SHP77 treated with DMSO at 0.1 percent for 48 hours (cell line): ENCODE measurements at regions not wholly inside any gene's neighbourhood (a gene's known extent, or its start where the extent isn't known, plus 50 kb on each side); places are given as distances from the start of the nearest gene placed in this dataset.
"Not testable (repeated sequence)": the region's sequence is repeated elsewhere in the genome, so short reads cannot be mapped to it uniquely, and the experiment has no call there.

Experiments
- DNase-seq: peaks from one replicate; lab custom pipeline; 2025; lab: John Stamatoyannopoulos, UW

DNA sequence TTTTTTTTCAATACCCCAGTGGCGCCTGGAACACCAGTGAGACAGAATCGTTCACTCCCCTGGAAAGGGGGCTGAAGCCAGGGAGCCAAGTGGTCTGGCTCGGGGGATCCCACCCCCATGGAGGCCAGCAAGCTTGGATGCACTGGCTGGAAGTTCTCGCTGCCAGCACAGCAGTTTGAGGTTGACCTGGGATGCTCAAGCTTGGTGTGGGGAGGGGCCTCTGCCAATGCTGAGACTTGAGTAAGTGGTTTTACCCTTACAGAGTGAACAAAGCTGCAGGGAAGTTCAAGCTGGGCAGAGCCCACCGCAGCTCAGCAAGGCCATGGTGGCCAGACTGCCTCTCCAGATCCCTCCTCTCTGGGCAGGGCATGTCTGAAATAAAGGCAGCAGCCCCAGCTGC lies 276.2 kb upstream of the CNTN6 start:
- DNase-seq, result no peak

DNA sequence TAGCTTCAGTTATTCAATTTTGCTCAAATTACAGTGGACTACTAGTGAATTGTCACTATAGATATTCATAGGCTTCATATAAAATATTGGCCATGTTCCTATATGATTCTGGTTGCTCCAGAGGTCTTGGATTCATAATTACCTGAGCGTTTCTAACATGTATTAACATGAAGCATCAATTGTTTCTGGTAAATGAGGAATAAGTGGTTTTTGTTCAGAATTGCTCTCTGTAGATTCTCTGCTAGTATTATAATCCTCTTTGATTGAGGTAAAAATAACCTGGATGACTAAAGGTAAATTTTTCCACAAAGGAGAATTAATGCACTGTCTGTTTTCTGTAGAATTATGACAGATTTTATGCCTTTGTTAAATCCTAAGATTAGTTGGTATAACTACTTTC lies 258.1 kb upstream of the CNTN6 start:
- no peak for DNase-seq

DNA sequence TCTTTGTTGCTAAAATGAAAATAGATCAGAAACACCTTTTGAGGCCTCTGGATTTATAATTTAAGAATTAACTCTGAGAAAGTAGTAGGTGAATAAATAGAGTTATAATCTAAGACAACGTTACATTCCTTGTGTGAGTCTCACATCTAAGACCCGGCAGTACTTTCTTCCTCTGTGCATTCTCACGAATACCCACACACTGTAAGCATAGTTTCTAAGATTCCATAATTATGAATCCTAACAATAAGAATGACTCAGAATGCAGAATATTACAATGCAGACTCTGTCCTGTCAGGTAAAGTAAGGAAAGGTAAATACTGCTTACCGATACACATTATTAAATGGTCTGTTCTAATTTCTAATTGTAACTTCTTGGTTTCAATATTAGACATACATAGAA lies 257.7 kb upstream of the CNTN6 start:
- DNase-seq, result no peak

DNA sequence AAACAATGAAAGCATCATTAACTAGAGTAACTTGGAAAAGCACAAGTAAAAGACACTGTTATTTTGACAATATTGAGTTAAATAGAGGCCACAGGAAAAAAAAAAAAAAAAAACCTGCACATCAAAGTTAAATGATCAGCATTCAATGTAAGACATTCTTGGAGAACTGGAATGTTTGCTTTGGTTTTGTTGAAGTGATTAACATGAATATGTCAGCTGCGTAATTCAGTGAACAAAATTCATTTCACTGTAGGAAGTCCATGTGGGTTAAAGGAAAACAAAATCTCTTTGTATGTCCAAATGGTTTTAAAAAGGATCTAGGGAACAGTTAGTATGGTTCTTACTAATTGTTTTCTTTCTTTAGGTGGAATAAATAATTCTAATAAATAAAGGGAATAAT lies 252.8 kb upstream of the CNTN6 start:
- no peak for DNase-seq

DNA sequence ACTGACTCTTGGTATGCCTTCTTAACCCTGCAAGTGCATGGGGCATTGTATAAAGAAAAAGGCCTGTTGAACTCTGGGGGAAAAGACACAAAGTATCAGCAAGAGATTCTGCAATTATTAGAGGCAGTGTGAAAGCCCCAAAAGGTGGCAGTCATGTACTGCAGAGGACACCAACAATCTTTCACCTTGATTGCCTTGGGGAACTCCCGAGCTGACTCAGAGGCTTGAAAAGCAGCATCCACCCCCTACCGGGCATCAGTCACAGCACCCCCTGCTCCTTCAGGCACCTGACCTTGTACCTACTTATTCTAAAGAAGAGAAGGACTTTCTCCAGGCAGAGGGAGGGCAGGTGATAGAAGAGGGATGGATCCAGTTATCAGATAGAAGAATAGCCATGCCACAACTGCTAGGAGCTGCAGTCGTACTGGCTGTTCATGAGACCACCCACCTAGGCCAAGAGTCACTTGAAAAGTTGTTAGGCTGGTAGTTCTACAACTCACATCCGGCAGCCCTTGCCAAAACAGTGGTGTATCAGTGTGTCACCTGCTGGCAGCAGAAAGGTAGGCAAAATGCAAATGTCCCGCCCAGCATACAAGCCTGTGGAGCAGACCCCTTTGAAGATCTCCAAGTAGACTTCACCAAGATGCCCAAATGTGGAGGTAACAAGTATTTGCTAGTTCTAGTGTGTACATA lies 241.6 kb upstream of the CNTN6 start:
- DNase-seq, result no peak

DNA sequence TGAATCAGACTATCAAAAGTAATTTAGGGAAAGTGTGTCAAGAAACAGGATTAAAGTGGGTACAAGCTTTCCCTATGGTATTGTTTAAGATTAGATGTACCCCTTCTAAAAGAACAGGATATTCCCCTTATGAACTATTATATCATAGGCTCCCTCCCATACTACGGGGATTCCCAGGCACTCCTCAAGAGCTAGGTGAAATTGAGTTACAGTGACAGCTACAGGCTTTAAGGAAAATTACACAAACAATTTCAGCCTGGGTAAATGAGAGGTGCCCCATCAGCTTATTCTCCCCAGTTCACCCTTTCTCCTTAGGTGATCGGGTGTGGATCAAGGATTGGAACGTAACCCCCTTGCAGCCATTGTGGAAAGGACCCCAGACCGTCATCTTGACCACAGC lies 240.8 kb upstream of the CNTN6 start:
- DNase-seq, result no peak

DNA sequence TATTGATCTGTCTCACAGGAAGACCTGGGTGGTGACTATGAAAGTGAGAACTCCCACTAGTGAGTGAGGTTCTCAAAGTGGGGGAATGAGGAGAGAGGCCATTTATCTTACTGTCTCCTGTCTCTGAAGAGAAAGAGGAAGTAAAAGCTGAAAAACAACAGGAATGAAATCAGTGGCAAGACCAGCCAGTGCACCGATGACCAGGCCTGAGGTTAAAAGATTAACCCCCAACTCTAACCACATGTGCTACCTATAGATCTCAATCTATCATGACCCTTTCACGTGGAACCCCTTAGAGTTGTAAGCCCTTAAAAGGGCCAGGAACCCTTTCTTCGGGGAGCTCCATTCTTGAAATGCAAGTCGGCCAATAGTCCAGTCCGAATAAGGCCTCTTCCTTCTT lies 239.3 kb upstream of the CNTN6 start:
- DNase-seq, result no peak

DNA sequence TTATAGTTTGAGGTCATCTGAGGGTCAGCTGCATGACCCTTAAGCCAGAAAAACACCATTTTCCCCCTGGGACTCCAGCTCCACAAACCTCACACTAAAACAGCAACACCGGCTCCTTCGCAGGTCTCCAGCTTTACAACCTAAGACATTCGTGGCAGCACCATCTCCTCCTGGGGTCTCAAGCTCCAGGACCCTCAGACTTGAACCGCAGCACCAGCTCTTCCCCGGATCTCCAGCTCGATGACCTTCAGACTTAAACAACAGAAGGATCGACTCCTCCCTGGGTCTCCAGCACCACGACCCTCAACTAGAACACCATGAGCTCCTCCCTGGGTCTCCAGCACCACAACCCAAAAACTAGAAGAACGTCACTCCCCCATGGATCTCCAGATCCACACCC lies 233.7 kb upstream of the CNTN6 start:
- no peak for DNase-seq

DNA sequence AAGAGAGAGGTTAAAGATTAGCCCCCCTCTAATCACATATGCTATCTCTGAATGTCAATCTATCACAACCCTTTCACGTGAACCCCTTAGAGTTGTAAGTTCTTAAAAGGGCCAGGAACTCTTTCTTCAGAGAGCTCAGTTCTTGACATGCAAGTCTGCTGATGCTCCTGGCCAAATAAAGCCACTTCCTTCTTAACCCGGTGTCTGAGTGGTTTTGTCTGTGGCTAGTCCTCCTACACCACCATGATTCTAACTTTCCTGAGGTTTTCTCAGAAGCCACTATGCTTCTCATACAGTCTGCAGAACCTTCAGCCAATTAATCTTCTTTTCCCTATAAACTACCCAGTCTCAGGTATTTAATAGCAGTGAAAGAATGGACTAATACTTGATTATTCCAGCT lies 231.1 kb upstream of the CNTN6 start:
- no peak for DNase-seq

DNA sequence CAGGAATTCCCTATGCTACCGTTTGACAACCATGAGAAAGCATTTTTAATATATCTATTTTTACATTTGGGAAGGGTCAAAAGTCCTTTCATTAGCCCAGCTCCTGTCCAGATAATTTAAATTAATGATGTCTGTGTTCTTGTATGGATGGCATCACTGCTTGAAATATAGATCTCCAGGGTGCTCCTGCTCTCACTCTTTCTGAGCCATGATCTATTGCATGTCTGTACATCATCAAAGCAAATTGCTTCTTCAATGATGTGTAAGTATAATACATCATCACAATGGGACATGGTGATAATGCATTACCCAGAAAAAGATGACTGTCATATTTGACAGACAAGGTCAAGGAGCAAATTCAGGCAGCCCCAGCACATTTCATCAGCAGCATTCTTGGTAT lies 223.6 kb upstream of the CNTN6 start:
- no peak for DNase-seq

DNA sequence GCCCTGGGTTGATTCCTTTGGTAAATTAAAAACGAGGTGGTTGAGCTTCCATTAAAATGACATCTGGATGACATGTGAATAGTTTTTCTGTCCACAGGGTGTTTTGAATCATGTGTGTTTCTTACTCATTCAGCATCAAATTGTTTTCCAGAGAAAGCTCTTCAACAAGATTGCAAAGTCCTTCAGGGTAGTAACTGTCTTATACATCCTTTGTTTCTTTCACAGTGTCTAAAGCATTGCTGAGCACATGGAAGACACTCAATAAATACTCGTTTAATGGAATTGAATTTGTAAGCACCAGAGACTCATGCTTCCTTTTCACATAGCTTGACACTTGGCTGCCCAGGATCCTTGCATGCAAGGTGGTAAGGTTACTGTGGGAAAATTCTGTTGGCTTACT lies 223.1 kb upstream of the CNTN6 start:
- no peak for DNase-seq

DNA sequence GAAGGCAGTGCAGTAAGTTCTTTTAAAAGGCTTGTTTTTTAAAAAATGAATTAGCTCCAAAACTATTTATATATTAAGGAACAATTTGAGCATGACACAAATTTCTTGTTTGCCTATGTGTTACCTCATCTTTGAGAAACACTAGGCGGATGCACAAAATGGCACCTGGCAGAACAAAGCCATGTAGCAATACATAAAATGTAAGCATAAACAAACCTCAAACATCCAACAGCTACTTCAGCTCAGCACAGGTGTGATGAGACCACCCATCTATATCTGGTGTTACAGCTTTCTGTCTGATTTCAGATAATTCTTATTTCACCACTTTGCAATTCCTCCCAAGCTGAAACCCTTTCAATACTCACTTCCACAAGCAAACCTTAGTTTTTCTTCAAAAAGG lies 221.2 kb upstream of the CNTN6 start:
- DNase-seq, result no peak

DNA sequence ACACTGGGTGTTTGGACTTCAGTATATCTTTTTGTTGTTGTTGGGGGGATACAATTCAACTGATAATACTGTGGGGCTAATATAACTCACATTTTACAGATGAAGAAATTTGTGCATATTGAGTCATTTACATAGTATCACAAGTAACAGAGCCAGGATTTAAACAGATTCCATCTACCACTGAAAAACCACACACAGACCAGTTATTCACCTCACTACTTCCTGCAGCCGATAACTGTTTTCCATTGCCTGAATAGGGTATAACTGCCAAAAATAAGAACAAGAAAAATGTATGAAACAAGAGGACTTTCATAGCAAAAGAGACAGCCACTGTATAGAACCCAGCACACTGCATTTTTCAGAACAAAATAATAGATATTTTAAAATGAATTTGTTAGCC lies 215.8 kb upstream of the CNTN6 start:
- no peak for DNase-seq

DNA sequence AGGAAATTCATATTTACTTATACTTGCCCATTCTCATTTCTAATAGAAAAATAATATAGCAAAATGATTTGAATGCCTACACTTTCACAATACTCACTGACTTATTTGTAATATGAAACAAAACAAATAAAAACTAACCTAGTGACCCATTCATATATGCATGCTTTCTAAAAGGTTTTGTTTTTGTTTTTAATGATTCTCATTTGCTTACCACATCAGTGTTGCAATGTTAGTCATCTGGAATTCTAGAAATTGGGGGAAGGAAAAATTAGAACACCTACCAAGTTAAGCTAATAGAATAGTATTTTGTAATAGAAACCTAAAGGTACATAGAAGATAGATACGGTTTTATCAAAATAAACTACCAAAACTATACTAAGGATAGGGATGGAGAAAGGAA lies 214.1 kb upstream of the CNTN6 start:
- DNase-seq, result no peak

DNA sequence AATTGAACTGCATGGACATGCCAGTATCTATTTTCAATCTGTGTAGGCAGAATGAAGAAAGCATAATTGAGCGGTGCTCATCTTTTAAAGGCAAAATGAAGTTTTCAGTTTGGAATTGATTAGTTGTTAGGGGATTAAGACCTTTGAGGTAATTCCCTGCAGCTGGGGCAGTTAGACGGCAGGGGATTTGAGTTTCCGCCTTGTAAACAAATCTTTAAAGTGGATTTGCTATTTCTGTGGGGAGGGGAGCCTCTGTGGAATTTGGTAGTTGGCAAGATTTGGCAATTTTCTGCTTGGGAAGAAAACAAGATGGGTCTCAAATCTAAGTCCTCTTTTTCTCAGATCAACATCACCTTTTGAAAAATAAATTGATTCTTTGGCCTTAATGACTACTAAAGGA lies 212.5 kb upstream of the CNTN6 start:
- no peak for DNase-seq

DNA sequence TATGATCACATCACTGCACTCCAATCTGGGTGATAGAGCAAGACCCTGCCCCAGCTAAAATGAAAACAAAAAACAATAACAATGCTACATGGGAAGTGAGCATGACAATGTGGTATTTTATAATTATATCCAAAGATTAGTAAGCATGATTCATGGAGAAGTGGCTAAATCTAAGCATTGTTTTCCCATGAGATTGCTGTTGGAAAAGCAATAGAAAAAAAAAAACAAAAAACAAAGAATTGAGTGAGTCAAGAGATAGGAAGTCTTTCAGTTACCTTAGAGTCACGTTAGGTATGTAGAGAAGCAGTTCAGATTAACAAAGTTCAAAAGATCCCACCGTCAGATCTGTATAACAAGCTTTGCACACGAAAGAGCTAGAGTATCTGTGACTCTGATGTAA lies 210.3 kb upstream of the CNTN6 start:
- DNase-seq, result no peak

DNA sequence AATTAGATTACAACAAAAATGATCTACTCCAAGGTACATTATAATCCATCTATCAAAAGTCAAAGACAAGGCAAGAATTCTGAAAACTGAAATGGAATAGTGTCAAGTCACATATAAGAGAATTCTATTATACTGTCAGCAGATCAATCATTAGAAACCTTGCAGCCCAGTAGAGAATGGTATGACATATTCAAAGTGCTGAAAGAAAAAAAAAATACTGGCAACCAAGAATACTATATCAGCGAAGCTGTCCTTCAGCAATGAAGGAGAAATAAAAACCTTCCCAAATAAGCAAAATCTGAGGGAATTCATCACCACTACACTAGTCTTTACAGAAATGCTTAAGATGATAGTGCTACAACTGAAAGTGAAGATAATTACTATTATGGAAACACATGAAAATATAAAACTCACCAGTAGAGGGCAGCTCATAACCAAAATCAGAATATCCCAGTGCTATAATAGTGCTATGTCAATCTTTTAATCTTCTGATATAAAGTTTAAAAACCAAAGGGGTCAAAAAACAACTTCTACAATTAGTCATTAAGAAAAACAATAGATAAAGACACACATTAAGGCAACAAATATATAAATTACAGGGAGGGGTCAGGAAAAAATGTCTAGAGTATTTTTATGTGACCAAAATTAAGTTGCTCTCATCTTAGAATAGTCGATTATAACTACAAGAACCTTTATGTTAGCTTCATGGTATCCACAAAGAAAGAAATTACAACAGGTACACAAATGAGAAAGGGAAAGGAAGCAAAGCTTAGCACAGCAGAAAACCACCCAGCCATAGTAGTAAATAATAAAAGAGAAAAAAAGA lies 190.7 kb upstream of the CNTN6 start:
- DNase-seq, result no peak

DNA sequence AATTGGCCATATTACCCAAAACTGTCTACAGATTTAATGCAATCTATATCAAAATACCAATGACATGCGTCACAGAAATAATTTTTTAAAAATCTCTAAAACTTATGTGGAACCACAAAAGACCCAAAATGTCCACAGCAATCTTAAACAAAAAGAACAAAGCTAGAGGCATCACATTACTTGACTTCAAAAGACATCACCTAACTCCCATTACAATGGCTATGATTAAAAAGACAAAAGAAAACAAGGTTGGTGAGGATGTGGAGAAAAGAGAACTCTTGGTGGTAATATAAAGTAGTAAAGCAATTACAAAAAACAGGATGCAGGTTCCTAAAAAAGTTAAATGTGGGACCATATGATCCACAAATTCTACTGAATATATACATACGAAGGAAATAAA lies 187.6 kb upstream of the CNTN6 start:
- DNase-seq, result no peak

DNA sequence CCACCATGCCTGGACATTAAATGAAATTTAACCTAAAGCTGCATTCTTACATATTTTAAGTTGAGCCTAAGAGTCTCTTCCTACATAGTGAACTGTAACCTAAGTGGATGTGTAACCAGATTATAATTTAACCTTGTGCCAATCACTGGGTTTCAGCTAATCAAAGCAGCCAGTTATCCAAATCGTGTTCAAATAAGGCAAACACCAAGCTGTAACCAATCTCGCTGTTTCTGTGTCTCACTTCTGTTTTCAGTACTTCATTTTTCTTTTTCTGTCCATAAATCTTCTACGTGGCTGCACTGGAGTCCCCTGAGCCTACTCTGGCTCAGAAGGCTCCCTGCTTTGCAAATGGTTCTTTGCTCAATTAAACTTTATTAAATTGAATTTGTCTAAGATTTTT lies 186.1 kb upstream of the CNTN6 start:
- DNase-seq, result no peak

DNA sequence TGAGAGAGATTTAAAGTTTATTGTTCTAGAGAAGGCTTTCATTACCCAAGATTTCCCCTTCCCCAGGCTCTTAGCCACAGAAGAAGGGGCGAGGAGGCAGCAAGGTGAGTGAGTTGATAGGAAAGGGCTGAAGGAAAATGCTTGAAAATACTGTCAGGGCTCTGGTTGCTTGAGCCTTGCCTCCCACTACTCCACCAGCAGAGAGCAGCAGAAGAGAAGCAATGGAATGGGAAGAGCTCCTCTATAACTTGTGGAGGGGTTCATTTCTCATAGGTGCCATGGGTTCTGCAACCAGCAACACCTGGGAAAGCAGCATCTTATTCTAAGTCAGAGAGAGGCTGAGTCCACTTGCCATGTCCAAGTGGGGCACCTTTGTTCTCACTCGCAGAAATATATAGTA lies 184.0 kb upstream of the CNTN6 start:
- DNase-seq, result no peak

DNA sequence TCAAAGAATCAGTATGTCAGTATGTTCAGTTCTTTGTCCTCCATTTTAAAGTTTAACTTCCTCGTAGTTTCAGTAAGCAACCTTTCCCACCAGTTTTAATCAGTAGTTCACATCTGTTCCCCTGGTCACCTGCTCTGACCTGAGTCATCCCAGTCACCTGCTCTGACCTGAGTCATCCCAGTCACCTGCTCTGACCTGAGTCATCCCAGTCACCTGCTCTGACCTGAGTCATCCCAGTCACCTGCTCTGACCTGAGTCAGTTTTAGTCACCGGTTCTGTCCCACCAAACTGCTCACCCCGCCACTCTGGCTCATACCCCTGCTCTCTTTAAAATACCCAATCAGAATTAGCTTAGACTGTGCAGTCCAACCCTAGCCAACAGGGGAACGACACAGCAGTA lies 180.1 kb upstream of the CNTN6 start:
- not testable (repeated sequence) for DNase-seq

DNA sequence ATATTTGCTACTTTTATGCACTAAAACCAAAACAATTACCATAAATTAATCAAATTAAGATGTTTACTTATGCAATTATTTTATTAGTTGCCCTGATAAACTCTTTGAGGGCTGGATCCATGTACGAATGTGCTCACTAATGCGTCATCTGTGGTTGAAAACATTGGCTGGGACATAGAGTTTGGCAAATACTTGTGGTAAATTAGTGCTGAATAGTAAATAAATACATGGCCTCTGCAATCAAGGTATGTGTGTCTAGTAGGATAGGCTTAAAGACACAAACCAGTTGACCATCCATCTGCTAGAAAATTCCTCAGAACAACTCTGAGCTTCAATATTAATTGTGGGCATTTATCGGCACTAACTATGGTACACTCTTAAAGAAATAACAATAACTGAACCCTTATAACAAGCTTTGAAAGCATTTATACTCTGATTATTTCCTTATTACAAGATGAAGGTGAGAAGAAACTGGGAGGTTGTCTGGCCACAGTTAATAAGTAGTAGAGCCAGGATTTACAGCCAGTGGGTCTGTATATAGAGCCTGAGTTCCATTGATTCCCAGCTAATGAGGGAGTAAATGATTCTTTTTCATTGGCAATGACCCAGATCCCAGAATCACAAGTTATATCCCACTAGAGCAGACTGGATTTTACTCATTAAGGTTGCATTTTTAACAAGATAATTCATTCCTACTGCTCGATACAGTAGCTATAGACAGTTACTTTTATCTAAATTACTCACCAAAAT lies 169.5 kb upstream of the CNTN6 start:
- no peak for DNase-seq

DNA sequence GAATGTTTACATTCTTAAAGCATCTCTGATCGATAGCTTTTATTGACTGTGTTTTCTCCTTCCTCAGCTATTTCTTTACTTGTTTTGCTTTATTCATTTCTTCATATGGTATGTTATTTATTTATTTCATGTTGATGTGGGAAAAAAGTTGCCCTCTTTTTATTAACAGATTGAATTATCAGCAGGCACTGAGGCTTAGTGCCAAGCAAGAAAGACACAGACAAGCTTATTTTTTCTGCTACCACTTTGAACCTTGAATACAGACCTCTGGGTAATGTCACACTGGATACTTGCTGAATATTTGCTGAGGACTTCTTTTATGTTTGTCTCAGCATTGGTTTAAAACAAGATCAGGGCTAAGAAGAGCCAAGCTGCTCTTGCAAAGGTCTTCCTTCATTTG lies 162.0 kb upstream of the CNTN6 start:
- no peak for DNase-seq
